GM12892 (cell line): ENCODE measurements at regions not wholly inside any gene's neighbourhood (a gene's known extent, or its start where the extent isn't known, plus 50 kb on each side); places are given as distances from the start of the nearest gene placed in this dataset.

Experiments used
- POLR2A ChIP-seq: IDR thresholded peaks from 2 replicates; pipeline ENCODE4 v1.6.1; 2011; ENCODE audit warnings: low read depth, low read length, control low read depth
- POLR2AphosphoS5 ChIP-seq: IDR thresholded peaks from 2 replicates; pipeline ENCODE4 v1.6.1; 2011; ENCODE audit warnings: low read depth, low read length, control low read depth

DNA sequence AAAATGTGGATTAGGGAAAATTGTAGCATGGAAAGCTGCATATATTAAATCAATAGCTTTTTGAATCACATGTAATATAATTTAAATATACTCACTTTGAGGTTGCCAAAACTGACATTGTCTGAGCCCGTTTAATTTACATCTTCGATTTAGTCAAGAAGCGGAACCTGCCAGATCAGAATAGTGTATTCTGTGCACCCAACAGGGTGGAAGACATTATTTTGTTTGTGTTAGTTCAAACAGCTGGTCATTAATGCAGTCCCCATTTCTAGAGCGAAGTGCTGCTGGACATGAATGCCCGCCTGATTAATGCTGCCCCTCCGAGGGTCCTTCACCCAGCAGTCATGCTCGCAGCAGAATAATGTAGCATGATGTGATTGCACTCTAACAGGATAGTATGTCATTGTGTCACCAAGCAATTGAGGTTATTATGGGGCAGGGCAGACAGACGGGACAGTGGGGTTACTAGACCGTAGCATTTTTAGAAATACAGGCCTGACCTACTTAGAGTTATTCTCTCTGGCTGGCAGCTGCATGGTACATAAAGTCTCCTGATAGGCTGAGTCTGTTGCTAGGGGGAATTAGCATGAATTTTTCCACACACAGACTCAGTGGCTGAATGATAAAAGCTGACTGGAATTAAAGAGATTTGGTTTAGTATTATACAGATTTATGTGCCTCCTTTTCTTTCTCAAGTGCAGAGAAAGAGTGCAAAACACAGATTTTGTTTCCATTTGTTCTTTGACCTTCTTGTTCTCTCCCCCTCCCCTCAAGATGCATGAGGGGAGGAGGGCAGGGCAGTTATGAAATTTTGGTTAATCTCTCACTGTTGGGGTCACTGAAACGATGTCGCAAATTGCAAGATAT, 147.1 kb downstream of the PRL start:
- TF ChIP-seq POLR2A (no peak), POLR2AphosphoS5 (no peak)
